D721Med (cell line): ENCODE measurements at regions not wholly inside any gene's neighbourhood (a gene's known extent, or its start where the extent isn't known, plus 50 kb on each side); places are given as distances from the start of the nearest gene placed in this dataset.

ENCODE experiments used
- DNase-seq: peaks from one replicate; pipeline ENCODE4 v3.0.0; 2011; ENCODE audit warnings: low spot score; ENCODE audit not compliant: insufficient read length
- FAIRE-seq: peaks from 2 replicates; lab custom pipeline; 2011; peaks lifted over from hg19 to GRCh38; lab: Jason Lieb, UNC
- CTCF ChIP-seq: IDR thresholded peaks from 2 replicates; pipeline ENCODE4 v1.5.1; 2012; ENCODE audit warnings: mild to moderate bottlenecking, control low read depth; ENCODE audit not compliant: insufficient read depth; ENCODE audit errors: missing control alignments

- DNase-seq (no peak), FAIRE-seq (no peak)
- no peak for TF ChIP-seq CTCF
Observed at GRCh38 chr4:23279377-23279986, 586.7 kb downstream of the GBA3 start.

GRCh38 chr4:23278845-23279244 is 586.1 kb downstream of the GBA3 start:
- no peak for DNase-seq
- TF ChIP-seq CTCF: no peak
- FAIRE-seq: no peak

GRCh38 chr4:23276076-23276475 is 583.3 kb downstream of the GBA3 start:
- no peak for FAIRE-seq
- no peak for TF ChIP-seq CTCF
- DNase-seq: no peak

- FAIRE-seq (no peak), DNase-seq (no peak)
- no peak for TF ChIP-seq CTCF
Observed at GRCh38 chr4:23269566-23269965, 576.8 kb downstream of the GBA3 start.

GRCh38 chr4:23268072-23268771 is 575.5 kb downstream of the GBA3 start:
- TF ChIP-seq CTCF: no peak
- FAIRE-seq (no peak), DNase-seq (no peak)

- DNase-seq: no peak
- TF ChIP-seq CTCF: no peak
Observed at GRCh38 chr4:23266401-23266800, 573.7 kb downstream of the GBA3 start.

GRCh38 chr4:23260511-23260910 is 567.8 kb downstream of the GBA3 start:
- DNase-seq: no peak
- FAIRE-seq: no peak
- TF ChIP-seq CTCF: no peak

More at GRCh38 chr4:23266401-23266800, 573.7 kb downstream of the GBA3 start:
- FAIRE-seq: no peak
